GM23338 (cell line): ENCODE measurements at regions not wholly inside any gene's neighbourhood (a gene's known extent, or its start where the extent isn't known, plus 50 kb on each side); places are given as distances from the start of the nearest gene placed in this dataset.

Experiments used
- ATAC-seq: fragments of 200-7000 bp; cut with Tn5 transposase; 3 replicates; pipeline ENCODE4 v1.9.1; 2020
- DNase-seq: peaks from one replicate; pipeline ENCODE4 v3.0.0-alpha.2; 2015; ENCODE audit warnings: low spot score
- H2AFZ ChIP-seq: fragments of 200-600 bp; sonication (generic); 2 replicates; pipeline ENCODE4 v1.8.0; 2016; ENCODE audit warnings: antibody characterized with exemption, mild to moderate bottlenecking, moderate library complexity
- H3F3A ChIP-seq: fragments of 200-600 bp; sonication (generic); replicated peaks from 2 replicates; pipeline ENCODE4 v1.8.0; 2017; ENCODE audit warnings: antibody characterized with exemption, mixed run types, low read depth
- H3K27ac ChIP-seq: fragments of 200-600 bp; sonication (generic); 2 replicates; pipeline ENCODE4 v1.6.1; 2016; ENCODE audit warnings: low read depth
- H3K27me3 ChIP-seq: fragments of 200-600 bp; sonication (generic); 2 replicates; pipeline ENCODE4 v1.8.0; 2016; ENCODE audit warnings: mild to moderate bottlenecking, mixed run types, moderate library complexity; ENCODE audit not compliant: insufficient read depth
- H3K36me3 ChIP-seq: fragments of 200-600 bp; sonication (generic); 2 replicates; pipeline ENCODE4 v1.8.0; 2016; ENCODE audit warnings: mild to moderate bottlenecking; ENCODE audit not compliant: insufficient read depth
- H3K4me1 ChIP-seq: fragments of 200-600 bp; sonication (generic); 2 replicates; pipeline ENCODE4 v1.8.0; 2016; ENCODE audit warnings: mild to moderate bottlenecking, moderate library complexity; ENCODE audit not compliant: insufficient read depth
- H3K4me2 ChIP-seq: fragments of 200-600 bp; sonication (generic); 2 replicates; pipeline ENCODE4 v1.7.1; 2017; ENCODE audit warnings: mixed run types
- H3K4me3 ChIP-seq: fragments of 200-600 bp; sonication (generic); 2 replicates; pipeline ENCODE4 v1.6.1; 2016; ENCODE audit warnings: mixed run types
- H3K79me2 ChIP-seq: fragments of 200-600 bp; sonication (generic); replicated peaks from 2 replicates; pipeline ENCODE4 v1.8.0; 2017; ENCODE audit warnings: mild to moderate bottlenecking; ENCODE audit not compliant: insufficient read depth
- H3K9me2 ChIP-seq: fragments of 200-600 bp; sonication (generic); 2 replicates; pipeline ENCODE4 v1.8.0; 2017; ENCODE audit not compliant: insufficient read depth
- H4K20me1 ChIP-seq: fragments of 200-600 bp; sonication (generic); replicated peaks from 2 replicates; pipeline ENCODE4 v1.8.0; 2017; ENCODE audit warnings: mild to moderate bottlenecking; ENCODE audit not compliant: insufficient read depth
- H3K27ac Mint-ChIP-seq: 2 replicates; pipeline ENCODE4 v1.8.0; 2020; ENCODE audit warnings: inconsistent platforms, mild to moderate bottlenecking, moderate library complexity, mixed read lengths
- H3K27me3 Mint-ChIP-seq: 3 replicates; pipeline ENCODE4 v1.8.0; 2022; ENCODE audit warnings: low read depth, mild to moderate bottlenecking, moderate library complexity, mixed read lengths, inconsistent platforms; ENCODE audit not compliant: insufficient read depth, poor library complexity
- H3K36me3 Mint-ChIP-seq: 3 replicates; pipeline ENCODE4 v1.8.0; 2021; ENCODE audit warnings: low read depth, mild to moderate bottlenecking, inconsistent platforms, moderate library complexity, mixed read lengths
- H3K4me1 Mint-ChIP-seq: 3 replicates; pipeline ENCODE4 v1.8.0; 2020; ENCODE audit warnings: mild to moderate bottlenecking, inconsistent platforms, mixed read lengths
- H3K4me3 Mint-ChIP-seq: 3 replicates; pipeline ENCODE4 v1.8.0; 2021; ENCODE audit warnings: moderate library complexity, mild to moderate bottlenecking, inconsistent platforms, mixed read lengths
- H3K9me3 Mint-ChIP-seq: 3 replicates; pipeline ENCODE4 v1.8.0; 2020; ENCODE audit warnings: moderate library complexity, mild to moderate bottlenecking, inconsistent platforms, mixed read lengths
- JUNB ChIP-seq: IDR thresholded peaks from one replicate; pipeline ENCODE4 v1.6.1; 2016; ENCODE audit warnings: antibody characterized with exemption; ENCODE audit not compliant: unreplicated experiment
- ZNF114 ChIP-seq: fragments of 250-450 bp; sonication (Bioruptor Pico); IDR thresholded peaks from 2 replicates; pipeline ENCODE4 v1.5.0; 2020; ENCODE audit warnings: mild to moderate bottlenecking, moderate library complexity
- TF ChIP-seq, protein P1 (sequence below): fragments of 250-450 bp; sonication (Bioruptor Pico); IDR thresholded peaks from 2 replicates; pipeline ENCODE4 v1.5.0; 2020; ENCODE audit warnings: mild to moderate bottlenecking, moderate library complexity
- TF ChIP-seq, protein P2 (sequence below): IDR thresholded peaks from one replicate; pipeline ENCODE4 v1.6.1; 2018; ENCODE audit warnings: antibody characterized with exemption; ENCODE audit not compliant: unreplicated experiment

DNA sequence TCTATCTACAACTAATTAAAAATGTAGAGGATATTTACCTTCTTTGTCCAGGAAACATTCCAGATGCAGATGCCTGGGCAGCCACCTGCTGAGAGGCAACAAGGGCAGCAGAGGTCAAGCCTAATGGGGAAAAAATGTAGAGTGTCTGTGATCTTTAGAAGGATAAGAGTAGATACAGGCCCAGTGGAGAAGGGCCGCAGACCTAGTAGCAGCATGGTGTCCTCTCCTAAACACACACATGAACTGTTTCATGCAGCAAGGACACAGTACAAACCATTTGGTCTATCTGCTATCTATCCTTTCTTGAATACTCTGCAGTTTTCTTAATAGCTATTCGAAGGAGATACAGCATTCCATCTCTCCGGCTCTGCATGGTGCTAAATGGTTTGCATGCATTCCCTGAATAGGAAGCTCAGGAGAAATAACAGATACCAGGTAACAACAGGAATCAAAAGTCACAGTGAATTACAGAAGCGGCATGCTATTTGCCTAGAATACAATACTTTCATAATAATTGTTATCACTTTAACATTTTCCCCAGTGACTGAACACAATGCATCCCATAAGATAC lies 107.3 kb downstream of the ZNF608 start (continued):
- TF ChIP-seq, protein P1, sequence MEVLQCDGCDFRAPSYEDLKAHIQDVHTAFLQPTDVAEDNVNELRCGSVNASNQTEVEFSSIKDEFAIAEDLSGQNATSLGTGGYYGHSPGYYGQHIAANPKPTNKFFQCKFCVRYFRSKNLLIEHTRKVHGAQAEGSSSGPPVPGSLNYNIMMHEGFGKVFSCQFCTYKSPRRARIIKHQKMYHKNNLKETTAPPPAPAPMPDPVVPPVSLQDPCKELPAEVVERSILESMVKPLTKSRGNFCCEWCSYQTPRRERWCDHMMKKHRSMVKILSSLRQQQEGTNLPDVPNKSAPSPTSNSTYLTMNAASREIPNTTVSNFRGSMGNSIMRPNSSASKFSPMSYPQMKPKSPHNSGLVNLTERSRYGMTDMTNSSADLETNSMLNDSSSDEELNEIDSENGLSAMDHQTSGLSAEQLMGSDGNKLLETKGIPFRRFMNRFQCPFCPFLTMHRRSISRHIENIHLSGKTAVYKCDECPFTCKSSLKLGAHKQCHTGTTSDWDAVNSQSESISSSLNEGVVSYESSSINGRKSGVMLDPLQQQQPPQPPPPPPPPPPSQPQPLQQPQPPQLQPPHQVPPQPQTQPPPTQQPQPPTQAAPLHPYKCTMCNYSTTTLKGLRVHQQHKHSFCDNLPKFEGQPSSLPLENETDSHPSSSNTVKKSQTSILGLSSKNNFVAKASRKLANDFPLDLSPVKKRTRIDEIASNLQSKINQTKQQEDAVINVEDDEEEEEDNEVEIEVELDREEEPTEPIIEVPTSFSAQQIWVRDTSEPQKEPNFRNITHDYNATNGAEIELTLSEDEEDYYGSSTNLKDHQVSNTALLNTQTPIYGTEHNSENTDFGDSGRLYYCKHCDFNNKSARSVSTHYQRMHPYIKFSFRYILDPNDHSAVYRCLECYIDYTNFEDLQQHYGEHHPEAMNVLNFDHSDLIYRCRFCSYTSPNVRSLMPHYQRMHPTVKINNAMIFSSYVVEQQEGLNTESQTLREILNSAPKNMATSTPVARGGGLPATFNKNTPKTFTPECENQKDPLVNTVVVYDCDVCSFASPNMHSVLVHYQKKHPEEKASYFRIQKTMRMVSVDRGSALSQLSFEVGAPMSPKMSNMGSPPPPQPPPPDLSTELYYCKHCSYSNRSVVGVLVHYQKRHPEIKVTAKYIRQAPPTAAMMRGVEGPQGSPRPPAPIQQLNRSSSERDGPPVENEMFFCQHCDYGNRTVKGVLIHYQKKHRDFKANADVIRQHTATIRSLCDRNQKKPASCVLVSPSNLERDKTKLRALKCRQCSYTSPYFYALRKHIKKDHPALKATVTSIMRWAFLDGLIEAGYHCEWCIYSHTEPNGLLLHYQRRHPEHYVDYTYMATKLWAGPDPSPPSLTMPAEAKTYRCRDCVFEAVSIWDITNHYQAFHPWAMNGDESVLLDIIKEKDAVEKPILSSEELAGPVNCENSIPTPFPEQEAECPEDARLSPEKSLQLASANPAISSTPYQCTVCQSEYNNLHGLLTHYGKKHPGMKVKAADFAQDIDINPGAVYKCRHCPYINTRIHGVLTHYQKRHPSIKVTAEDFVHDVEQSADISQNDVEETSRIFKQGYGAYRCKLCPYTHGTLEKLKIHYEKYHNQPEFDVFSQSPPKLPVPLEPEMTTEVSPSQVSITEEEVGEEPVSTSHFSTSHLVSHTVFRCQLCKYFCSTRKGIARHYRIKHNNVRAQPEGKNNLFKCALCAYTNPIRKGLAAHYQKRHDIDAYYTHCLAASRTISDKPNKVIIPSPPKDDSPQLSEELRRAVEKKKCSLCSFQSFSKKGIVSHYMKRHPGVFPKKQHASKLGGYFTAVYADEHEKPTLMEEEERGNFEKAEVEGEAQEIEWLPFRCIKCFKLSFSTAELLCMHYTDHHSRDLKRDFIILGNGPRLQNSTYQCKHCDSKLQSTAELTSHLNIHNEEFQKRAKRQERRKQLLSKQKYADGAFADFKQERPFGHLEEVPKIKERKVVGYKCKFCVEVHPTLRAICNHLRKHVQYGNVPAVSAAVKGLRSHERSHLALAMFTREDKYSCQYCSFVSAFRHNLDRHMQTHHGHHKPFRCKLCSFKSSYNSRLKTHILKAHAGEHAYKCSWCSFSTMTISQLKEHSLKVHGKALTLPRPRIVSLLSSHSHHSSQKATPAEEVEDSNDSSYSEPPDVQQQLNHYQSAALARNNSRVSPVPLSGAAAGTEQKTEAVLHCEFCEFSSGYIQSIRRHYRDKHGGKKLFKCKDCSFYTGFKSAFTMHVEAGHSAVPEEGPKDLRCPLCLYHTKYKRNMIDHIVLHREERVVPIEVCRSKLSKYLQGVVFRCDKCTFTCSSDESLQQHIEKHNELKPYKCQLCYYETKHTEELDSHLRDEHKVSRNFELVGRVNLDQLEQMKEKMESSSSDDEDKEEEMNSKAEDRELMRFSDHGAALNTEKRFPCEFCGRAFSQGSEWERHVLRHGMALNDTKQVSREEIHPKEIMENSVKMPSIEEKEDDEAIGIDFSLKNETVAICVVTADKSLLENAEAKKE (CRISPR knock-in tag): peak; percentile 79

DNA sequence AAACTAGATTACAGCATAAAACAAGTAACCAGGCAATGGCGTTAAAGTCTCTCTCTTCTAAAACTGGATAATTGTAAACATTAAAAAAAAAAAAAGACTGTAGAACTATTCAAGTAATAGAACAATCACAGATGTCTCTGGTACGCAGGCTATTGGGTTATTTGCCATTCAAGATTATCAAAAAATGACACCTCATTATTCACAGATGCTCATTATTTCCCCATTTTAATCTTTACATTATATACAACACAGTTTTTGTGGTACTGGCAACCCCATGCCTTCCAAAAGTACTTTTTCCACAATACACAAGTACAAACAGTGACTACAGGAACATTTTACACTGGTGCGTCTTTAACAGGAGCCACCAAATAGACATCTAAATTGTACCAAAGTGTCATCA lies 109.4 kb downstream of the ZNF608 start:
- no peak overlapping the region for H3K4me3 Mint-ChIP-seq
- no peak overlapping the region for H3K27ac Mint-ChIP-seq
- H3K9me2 ChIP-seq: peaks cover under 1% of the 10 kb centered on the region; the same call in 1 of the 2 replicates
- no peaks in the 10 kb centered on the region for H4K20me1 ChIP-seq
- H3K27me3 Mint-ChIP-seq: peaks cover 2% of the 10 kb centered on the region
- H3F3A ChIP-seq: 0 out of 2 replicates have a peak, but pooled peaks cover 6% of the 10 kb centered on the region
- H3K79me2 ChIP-seq: 0 out of 2 replicates have a peak, but pooled peaks cover 4% of the 10 kb centered on the region
- no peaks in the 10 kb centered on the region for H3K27me3 ChIP-seq
- no peak overlapping the region for H3K27ac ChIP-seq
- H3K9me3 Mint-ChIP-seq: no peaks in the 10 kb centered on the region; the same call in 1 of the 3 replicates
- ATAC-seq: no peak
- H3K4me1 Mint-ChIP-seq: peaks cover 54% of the 10 kb centered on the region
- no peak overlapping the region for H3K4me3 ChIP-seq
- peaks cover 53% of the 10 kb centered on the region for H3K4me1 ChIP-seq
- peaks cover 52% of the 10 kb centered on the region for H3K36me3 Mint-ChIP-seq
- H3K36me3 ChIP-seq: no peaks in the 10 kb centered on the region
- TF ChIP-seq JUNB (no peak), ZNF114 (CRISPR knock-in tag) (no peak)
- TF ChIP-seq, protein P2, sequence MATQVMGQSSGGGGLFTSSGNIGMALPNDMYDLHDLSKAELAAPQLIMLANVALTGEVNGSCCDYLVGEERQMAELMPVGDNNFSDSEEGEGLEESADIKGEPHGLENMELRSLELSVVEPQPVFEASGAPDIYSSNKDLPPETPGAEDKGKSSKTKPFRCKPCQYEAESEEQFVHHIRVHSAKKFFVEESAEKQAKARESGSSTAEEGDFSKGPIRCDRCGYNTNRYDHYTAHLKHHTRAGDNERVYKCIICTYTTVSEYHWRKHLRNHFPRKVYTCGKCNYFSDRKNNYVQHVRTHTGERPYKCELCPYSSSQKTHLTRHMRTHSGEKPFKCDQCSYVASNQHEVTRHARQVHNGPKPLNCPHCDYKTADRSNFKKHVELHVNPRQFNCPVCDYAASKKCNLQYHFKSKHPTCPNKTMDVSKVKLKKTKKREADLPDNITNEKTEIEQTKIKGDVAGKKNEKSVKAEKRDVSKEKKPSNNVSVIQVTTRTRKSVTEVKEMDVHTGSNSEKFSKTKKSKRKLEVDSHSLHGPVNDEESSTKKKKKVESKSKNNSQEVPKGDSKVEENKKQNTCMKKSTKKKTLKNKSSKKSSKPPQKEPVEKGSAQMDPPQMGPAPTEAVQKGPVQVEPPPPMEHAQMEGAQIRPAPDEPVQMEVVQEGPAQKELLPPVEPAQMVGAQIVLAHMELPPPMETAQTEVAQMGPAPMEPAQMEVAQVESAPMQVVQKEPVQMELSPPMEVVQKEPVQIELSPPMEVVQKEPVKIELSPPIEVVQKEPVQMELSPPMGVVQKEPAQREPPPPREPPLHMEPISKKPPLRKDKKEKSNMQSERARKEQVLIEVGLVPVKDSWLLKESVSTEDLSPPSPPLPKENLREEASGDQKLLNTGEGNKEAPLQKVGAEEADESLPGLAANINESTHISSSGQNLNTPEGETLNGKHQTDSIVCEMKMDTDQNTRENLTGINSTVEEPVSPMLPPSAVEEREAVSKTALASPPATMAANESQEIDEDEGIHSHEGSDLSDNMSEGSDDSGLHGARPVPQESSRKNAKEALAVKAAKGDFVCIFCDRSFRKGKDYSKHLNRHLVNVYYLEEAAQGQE: no peak
- TF ChIP-seq, protein P1 (CRISPR knock-in tag): no peak
- H2AFZ ChIP-seq: no peak overlapping the region
- no peak for DNase-seq
- no peak overlapping the region for H3K4me2 ChIP-seq
